ENCODE measurements at regions not wholly inside any gene's neighbourhood (a gene's known extent, or its start where the extent isn't known, plus 50 kb on each side); places are given as distances from the start of the nearest gene placed in this dataset.

- Histone ChIP-seq H3K4me3 (no peak overlapping the region), H3K36me3 (no peaks in the 10 kb centered on the region), H3K9me3 (no peaks in the 10 kb centered on the region), H3K27ac (no peak overlapping the region), H3K4me1 (no peaks in the 10 kb centered on the region), H3K27me3 (no peaks in the 10 kb centered on the region)
- TF ChIP-seq CTCF (IDR thresholded peaks at IDR 0.05): no peak
- no peak for ATAC-seq
- DNase-seq: no peak
- intact Hi-C loops (cut with DNase I): no loop called here
Measured at GRCh38 chr3:82080792-82081191, 319.3 kb upstream of the GBE1 start.

- Histone ChIP-seq H3K9me3 (no peaks in the 10 kb centered on the region), H3K36me3 (no peaks in the 10 kb centered on the region), H3K27ac (no peak overlapping the region), H3K27me3 (no peaks in the 10 kb centered on the region), H3K4me3 (no peak overlapping the region), H3K4me1 (no peaks in the 10 kb centered on the region)
- intact Hi-C loops (cut with DNase I): no loop called here
- no peak for DNase-seq
- no peak for ATAC-seq
- no peak for TF ChIP-seq CTCF (IDR thresholded peaks at IDR 0.05)
Measured at GRCh38 chr3:82080261-82080660, 318.8 kb upstream of the GBE1 start.

GRCh38 chr3:82079335-82079890 lies 318.0 kb upstream of the GBE1 start:
- Histone ChIP-seq H3K4me3 (no peak overlapping the region), H3K4me1 (no peaks in the 10 kb centered on the region), H3K36me3 (no peaks in the 10 kb centered on the region), H3K9me3 (no peaks in the 10 kb centered on the region), H3K27ac (no peak overlapping the region), H3K27me3 (no peaks in the 10 kb centered on the region)
- no peak for ATAC-seq
- no peak for TF ChIP-seq CTCF (IDR thresholded peaks at IDR 0.05)
- intact Hi-C loops (cut with DNase I): no loop called here
- DNase-seq: no peak

- no peak for ATAC-seq
- Histone ChIP-seq H3K9me3 (no peaks in the 10 kb centered on the region), H3K27ac (no peak overlapping the region), H3K4me3 (no peak overlapping the region), H3K4me1 (no peaks in the 10 kb centered on the region), H3K36me3 (no peaks in the 10 kb centered on the region), H3K27me3 (no peaks in the 10 kb centered on the region)
- no peak for TF ChIP-seq CTCF (IDR thresholded peaks at IDR 0.05)
- intact Hi-C loops (cut with DNase I): no loop called here
- no peak for DNase-seq
Measured at GRCh38 chr3:82078246-82078645, 316.8 kb upstream of the GBE1 start.

- no peak for TF ChIP-seq CTCF (IDR thresholded peaks at IDR 0.05)
- no peaks in the 10 kb centered on the region for H3K27me3 ChIP-seq
- H3K27ac ChIP-seq: no peak overlapping the region
- intact Hi-C loops (cut with DNase I): no loop called here
- ATAC-seq: no peak
- no peak overlapping the region for H3K4me3 ChIP-seq
- H3K9me3 ChIP-seq: no peaks in the 10 kb centered on the region
- no peaks in the 10 kb centered on the region for H3K4me1 ChIP-seq
- no peak for DNase-seq
- no peaks in the 10 kb centered on the region for H3K36me3 ChIP-seq
Measured at GRCh38 chr3:82067420-82067819, 306.0 kb upstream of the GBE1 start.

GRCh38 chr3:82058809-82059208 lies 297.4 kb upstream of the GBE1 start:
- no peak for ATAC-seq
- TF ChIP-seq CTCF (IDR thresholded peaks at IDR 0.05): no peak
- intact Hi-C loops (cut with DNase I): no loop called here

More at GRCh38 chr3:82058809-82059208, 297.4 kb upstream of the GBE1 start:
- Histone ChIP-seq H3K4me1 (no peaks in the 10 kb centered on the region), H3K27ac (no peak overlapping the region), H3K36me3 (no peaks in the 10 kb centered on the region), H3K27me3 (no peaks in the 10 kb centered on the region), H3K4me3 (no peak overlapping the region), H3K9me3 (no peaks in the 10 kb centered on the region)
- no peak for DNase-seq
